GM12878 (cell line): ENCODE measurements at regions not wholly inside any gene's neighbourhood (a gene's known extent, or its start where the extent isn't known, plus 50 kb on each side); places are given as distances from the start of the nearest gene placed in this dataset.

Experiments used
- ATAC-seq: fragments of 200-7000 bp; cut with Tn5 transposase; 3 replicates; pipeline ENCODE4 v1.9.1; 2020; ENCODE audit warnings: mild to moderate bottlenecking, moderate library complexity
- BruUV-seq: library from RNA; stranded (reverse); fragments of 400-500 nt; replicated peaks from 2 replicates; lab custom pipeline; 2021; lab: Mats Ljungman, UMichigan
- CTCF ChIA-PET: fragments of 300-600 bp; sonication (Branson Sonifier 250); formaldehyde crosslinking; extraction: SDS; loops from one replicate; lab custom pipeline; 2021; ENCODE audit warnings: inconsistent platforms; lab: Yijun Ruan, JAX
- POLR2A ChIA-PET: fragments of 350-600 bp; formaldehyde crosslinking; extraction: SDS; loops from one replicate; lab custom pipeline; 2021; ENCODE audit warnings: inconsistent platforms; lab: Charles Lee
- RAD21 ChIA-PET: fragments of 300-600 bp; sonication (Branson Sonifier 250); formaldehyde crosslinking; loops from one replicate; lab custom pipeline; 2023; ENCODE audit warnings: antibody characterized with exemption; ENCODE audit not compliant: unreplicated experiment; lab: Charles Lee
- SMC1A ChIA-PET: fragments of 300-600 bp; sonication (Branson Sonifier 250); formaldehyde crosslinking; loops from one replicate; lab custom pipeline; 2023; ENCODE audit not compliant: unreplicated experiment, uncharacterized antibody; lab: Charles Lee
- DNase-seq: peaks from one replicate; pipeline ENCODE4 v3.0.0-alpha.2; 2011; ENCODE audit warnings: low read depth, low spot score
- FAIRE-seq: peaks from 3 replicates; lab custom pipeline; 2011; peaks lifted over from hg19 to GRCh38; lab: Jason Lieb, UNC
- H2AFZ ChIP-seq: 2 replicates; pipeline ENCODE4 v1.6.0; 2011; ENCODE audit warnings: low read depth, low read length, control low read depth; ENCODE audit not compliant: control insufficient read depth
- H3K27ac ChIP-seq: 2 replicates; pipeline ENCODE4 v1.5.1; 2011; ENCODE audit warnings: control low read depth; ENCODE audit not compliant: control insufficient read depth, insufficient read depth
- H3K27me3 ChIP-seq, 2 experiments: replicated peaks in 1 of 2; 2 replicates each; pipeline versions ENCODE4 v1.6.0 to v1.6.1; 2011; ENCODE audit warnings: low read length in 1 of 2; ENCODE audit not compliant: control insufficient read depth in 2 of 2, insufficient read depth in 2 of 2
- H3K36me3 ChIP-seq, 2 experiments: 2 replicates each; pipeline ENCODE4 v1.5.1; 2011; ENCODE audit warnings: low read length in 1 of 2; ENCODE audit not compliant: control insufficient read depth in 2 of 2, insufficient read depth in 2 of 2
- H3K4me1 ChIP-seq: 2 replicates; pipeline ENCODE4 v1.6.1; 2011; ENCODE audit warnings: mild to moderate bottlenecking, low read length, moderate library complexity, mixed read lengths; ENCODE audit not compliant: control insufficient read depth, insufficient read depth
- H3K4me2 ChIP-seq: 2 replicates; pipeline ENCODE4 v1.6.0; 2011; ENCODE audit warnings: control low read depth; ENCODE audit not compliant: control insufficient read depth, insufficient read depth
- H3K4me3 ChIP-seq: fragments of 200-600 bp; sonication (generic); 2 replicates; pipeline ENCODE4 v1.5.1; 2016
- H3K79me2 ChIP-seq: 2 replicates; pipeline ENCODE4 v1.6.0; 2011; ENCODE audit warnings: low read length; ENCODE audit not compliant: control insufficient read depth, insufficient read depth
- H3K9ac ChIP-seq: 2 replicates; pipeline ENCODE4 v1.8.0; 2011; ENCODE audit warnings: low read length, control low read depth, mixed read lengths; ENCODE audit not compliant: control insufficient read depth, insufficient read depth
- H3K9me3 ChIP-seq: replicated peaks from 3 replicates; pipeline ENCODE4 v1.5.1; 2011; ENCODE audit warnings: mild to moderate bottlenecking, low read length; ENCODE audit not compliant: control insufficient read depth, insufficient read depth
- H4K20me1 ChIP-seq: 2 replicates; pipeline ENCODE4 v1.6.0; 2011; ENCODE audit not compliant: control insufficient read depth, insufficient read depth
- ATF7 ChIP-seq: fragments of 450-650 bp; IDR thresholded peaks from 2 replicates; pipeline ENCODE4 v1.6.1; 2016; ENCODE audit warnings: low read depth, mild to moderate bottlenecking
- CEBPB ChIP-seq, 2 experiments: fragments of 150-350 bp in 1 of 2; IDR thresholded peaks; 2 replicates each; pipeline ENCODE4 v1.6.1; 2012 to 2014; ENCODE audit warnings: low read depth in 2 of 2, low read length in 2 of 2, borderline replicate concordance in 1 of 2, inconsistent platforms in 1 of 2
- CHD4 ChIP-seq: fragments of 200-600 bp; sonication (generic); IDR thresholded peaks from 2 replicates; pipeline ENCODE4 v1.6.1; 2016; ENCODE audit warnings: mild to moderate bottlenecking
- CUX1 ChIP-seq: IDR thresholded peaks from 2 replicates; pipeline ENCODE4 v1.6.1; 2012; ENCODE audit warnings: improper control_type of control experiment, low read depth, low read length; ENCODE audit not compliant: insufficient replicate concordance
- IRF5 ChIP-seq: fragments of 450-650 bp; IDR thresholded peaks from 2 replicates; pipeline ENCODE4 v1.6.1; 2017; ENCODE audit warnings: borderline replicate concordance
- LARP7 ChIP-seq: fragments of 450-650 bp; IDR thresholded peaks from 2 replicates; pipeline ENCODE4 v1.6.1; 2017; ENCODE audit warnings: mild to moderate bottlenecking
- MEF2A ChIP-seq: IDR thresholded peaks from 2 replicates; pipeline ENCODE4 v1.6.1; 2011; ENCODE audit warnings: low read depth, mild to moderate bottlenecking, low read length, moderate library complexity; ENCODE audit not compliant: insufficient read depth
- MXI1 ChIP-seq: fragments of 150-350 bp; IDR thresholded peaks from 2 replicates; pipeline ENCODE4 v1.6.1; 2011; ENCODE audit warnings: low read depth, mild to moderate bottlenecking, inconsistent platforms, low read length, improper control_type of control experiment
- NFYA ChIP-seq: IDR thresholded peaks from 2 replicates; pipeline ENCODE4 v1.6.1; 2011; ENCODE audit warnings: low read depth, mild to moderate bottlenecking, low read length, improper control_type of control experiment, borderline replicate concordance
- PAX5 ChIP-seq: IDR thresholded peaks from 2 replicates; pipeline ENCODE4 v1.6.1; 2011; ENCODE audit warnings: low read depth, low read length, borderline replicate concordance
- PKNOX1 ChIP-seq: fragments of 450-650 bp; IDR thresholded peaks from 2 replicates; pipeline ENCODE4 v1.6.1; 2016; ENCODE audit warnings: mild to moderate bottlenecking
- SMARCA5 ChIP-seq: fragments of 450-650 bp; IDR thresholded peaks from 2 replicates; pipeline ENCODE4 v1.6.1; 2017; ENCODE audit warnings: mild to moderate bottlenecking
- ZNF384 ChIP-seq: IDR thresholded peaks from 2 replicates; pipeline ENCODE4 v1.6.1; 2012; ENCODE audit warnings: low read depth, mild to moderate bottlenecking, low read length, improper control_type of control experiment, borderline replicate concordance
- WGBS: methylation state at CpG from one replicate; pipeline ENCODE4 v1.1.6; 2016; ENCODE audit warnings: low lambda C conversion rate; ENCODE audit not compliant: insufficient replicate concordance, insufficient coverage; ENCODE audit errors: missing lambda C conversion rate; 5-methylcytosine and 5-hydroxymethylcytosine counted together
- in situ Hi-C: fragments of 300-500 bp; cut with MboI; formaldehyde crosslinking; loops from 9 replicates; pipeline ENCODE4 v1.14.3; 2018; ENCODE audit warnings: mixed read lengths
- intact Hi-C: fragments of 100-400 bp; cut with micrococcal nuclease; formaldehyde crosslinking; loops from one replicate; pipeline ENCODE4 v1.14.2; 2022; ENCODE audit not compliant: unreplicated experiment

- no peaks in the 10 kb centered on the region for H3K4me1 ChIP-seq
- TF ChIP-seq ATF7 = no peak
- TF ChIP-seq MXI1 = no peak
- no peak for TF ChIP-seq PAX5
- no peak for TF ChIP-seq IRF5
- no peak for TF ChIP-seq SMARCA5
- no peak for TF ChIP-seq LARP7
- no peak for TF ChIP-seq CEBPB (IDR thresholded peaks at IDR 0.05; ENCODE audit: borderline replicate concordance in 1 of 2, low read depth in 2 of 2, low read length in 2 of 2)
- no peak for TF ChIP-seq PKNOX1
- TF ChIP-seq NFYA = no peak
- TF ChIP-seq ZNF384 = no peak
- no peak for TF ChIP-seq MEF2A
- no peak for TF ChIP-seq CUX1
- no peak for TF ChIP-seq CHD4
- ChIA-PET CTCF (interaction anchor here (0.7 kb wide), 1 partner anchor 88 kb away, joined by 4 read pairs; no protein-coding TSS in a partner anchor), RAD21 (interaction anchor here (1.0 kb wide), 1 partner anchor 19 kb away, joined by 3 read pairs; no protein-coding TSS in a partner anchor), SMC1A (interaction anchor here (0.7 to 1.0 kb wide), 4 partner anchors 29 to 571 kb away, joined by 3 to 4 read pairs (median 4); no protein-coding TSS in a partner anchor), POLR2A (no interaction called here)
- FAIRE-seq = no peak
- no peak overlapping the region for H3K9ac ChIP-seq
- no peaks in the 10 kb centered on the region for H3K9me3 ChIP-seq
- in situ Hi-C loops (no loop called here), intact Hi-C loops (no loop called here)
- no peak overlapping the region for H3K27ac ChIP-seq
- ATAC-seq = no peak
- H3K36me3 ChIP-seq = no peaks in the 10 kb centered on the region
- H3K4me3 ChIP-seq = no peak overlapping the region
- DNase-seq = no peak
- no peak overlapping the region for H2AFZ ChIP-seq
- H4K20me1 ChIP-seq = no peaks in the 10 kb centered on the region
- H3K4me2 ChIP-seq = no peak overlapping the region
- H3K79me2 ChIP-seq = no peaks in the 10 kb centered on the region
- 17% methylated on average over 3 of the region's 3 CpGs for WGBS
- no TSS peak for BruUV-seq
- H3K27me3 ChIP-seq = no peaks in the 10 kb centered on the region
These were observed 180.0 kb upstream of the GHITM start for GRCh38 chr10:83959328-83959727.
